Mucosa of rectum (tissue), 2 donors: ENCODE measurements at regions not wholly inside any gene's neighbourhood (a gene's known extent, or its start where the extent isn't known, plus 50 kb on each side); places are given as distances from the start of the nearest gene placed in this dataset.

ENCODE experiments used
- H3K27ac ChIP-seq, 2 donors: one replicate each; pipeline ENCODE4 v1.7.0; 2013; ENCODE audit warnings: inconsistent platforms in 2 of 2, low read depth in 2 of 2, low read length in 2 of 2
- H3K27me3 ChIP-seq, 2 donors: one replicate each; pipeline ENCODE4 v1.7.0; 2013; ENCODE audit warnings: low read length in 2 of 2; ENCODE audit not compliant: control insufficient read depth in 2 of 2, insufficient read depth in 2 of 2
- H3K36me3 ChIP-seq, 2 donors: one replicate each; pipeline ENCODE4 v1.7.0; 2013; ENCODE audit warnings: low read length in 2 of 2; ENCODE audit not compliant: control insufficient read depth in 2 of 2, insufficient read depth in 2 of 2
- H3K4me1 ChIP-seq, 2 donors: one replicate each; pipeline ENCODE4 v1.7.0; 2013; ENCODE audit warnings: low read length in 2 of 2, mild to moderate bottlenecking in 1 of 2; ENCODE audit not compliant: control insufficient read depth in 2 of 2, insufficient read depth in 2 of 2
- H3K4me3 ChIP-seq, 2 donors: one replicate each; pipeline ENCODE4 v1.7.0; 2013; ENCODE audit warnings: low read length in 2 of 2
- H3K9ac ChIP-seq, 2 donors: one replicate each; pipeline ENCODE4 v1.7.0; 2013; ENCODE audit warnings: low read length in 2 of 2, low read depth in 1 of 2, mild to moderate bottlenecking in 1 of 2
- H3K9me3 ChIP-seq, 2 donors: one replicate each; pipeline ENCODE4 v1.7.0; 2013; ENCODE audit warnings: low read length in 2 of 2; ENCODE audit not compliant: control insufficient read depth in 2 of 2
- donor health status: healthy.
- donor health status: Normal muscosa, but diverticular disease.

GRCh38 chr18:22033085-22033484, 136.3 kb upstream of the GATA6 start:
- H3K36me3 ChIP-seq, result no peaks in the 10 kb centered on the region
- H3K4me1 ChIP-seq, result peaks cover 0 to 10% of the 10 kb centered on the region in 2 donors
- H3K4me3 ChIP-seq, result no peak overlapping the region
- H3K9me3 ChIP-seq, result no peaks in the 10 kb centered on the region
- no peak overlapping the region for H3K9ac ChIP-seq
- no peaks in the 10 kb centered on the region for H3K27me3 ChIP-seq
- no peak overlapping the region for H3K27ac ChIP-seq

GRCh38 chr18:22034276-22034675, 135.1 kb upstream of the GATA6 start:
- H3K36me3 ChIP-seq, result no peaks in the 10 kb centered on the region
- H3K27ac ChIP-seq, result no peak overlapping the region
- H3K27me3 ChIP-seq, result no peaks in the 10 kb centered on the region
- H3K4me3 ChIP-seq, result no peak overlapping the region
- no peak overlapping the region for H3K9ac ChIP-seq
- H3K9me3 ChIP-seq, result no peaks in the 10 kb centered on the region
- peaks cover 0 to 10% of the 10 kb centered on the region in 2 donors for H3K4me1 ChIP-seq

- no peaks in the 10 kb centered on the region for H3K27me3 ChIP-seq
- no peaks in the 10 kb centered on the region for H3K36me3 ChIP-seq
- H3K27ac ChIP-seq, result peak overlapping the region; percentile 43 to 62
- peaks cover 3 to 6% of the 10 kb centered on the region in 2 donors for H3K9me3 ChIP-seq
- no peak overlapping the region for H3K4me3 ChIP-seq
- peaks cover 20 to 31% of the 10 kb centered on the region in 2 donors for H3K4me1 ChIP-seq
- H3K9ac ChIP-seq, result no peak overlapping the region
Measured at GRCh38 chr18:22040533-22040932, 128.9 kb upstream of the GATA6 start.

GRCh38 chr18:22043837-22044236, 125.6 kb upstream of the GATA6 start:
- peak overlapping the region in 1 of 2 donors; percentile 50 for H3K4me3 ChIP-seq
- H3K9me3 ChIP-seq, result peaks cover 3 to 6% of the 10 kb centered on the region in 2 donors
- H3K27ac ChIP-seq, result peak overlapping the region; percentile 97 to 98
- no peaks in the 10 kb centered on the region for H3K27me3 ChIP-seq
- peak overlapping the region in 1 of 2 donors; percentile 67 for H3K9ac ChIP-seq
- no peaks in the 10 kb centered on the region for H3K36me3 ChIP-seq
- peaks cover 33 to 48% of the 10 kb centered on the region in 2 donors for H3K4me1 ChIP-seq

GRCh38 chr18:22044474-22045220, 124.7 kb upstream of the GATA6 start:
- Histone ChIP-seq H3K4me1 (peaks cover 33 to 48% of the 10 kb centered on the region in 2 donors), H3K9ac (peak overlapping the region; percentile 61 to 67), H3K27ac (peak overlapping the region; percentile 97 to 98)

GRCh38 chr18:22045221-22045918, 124.0 kb upstream of the GATA6 start:
- Histone ChIP-seq H3K27ac (peak overlapping the region; percentile 97 to 98), H3K4me1 (peaks cover 28 to 43% of the 10 kb centered on the region in 2 donors)

More at GRCh38 chr18:22044474-22045220, 124.7 kb upstream of the GATA6 start:
- Histone ChIP-seq H3K36me3 (no peaks in the 10 kb centered on the region), H3K4me3 (peak overlapping the region; percentile 59 to 72), H3K9me3 (peaks cover 3 to 6% of the 10 kb centered on the region in 2 donors), H3K27me3 (no peaks in the 10 kb centered on the region)

GRCh38 chr18:22046473-22046872, 122.9 kb upstream of the GATA6 start:
- H3K27ac ChIP-seq, result peak overlapping the region; percentile 97 to 98
- H3K27me3 ChIP-seq, result no peaks in the 10 kb centered on the region
- H3K9ac ChIP-seq, result no peak overlapping the region
- H3K9me3 ChIP-seq, result peaks cover 3 to 4% of the 10 kb centered on the region in 2 donors
- H3K4me1 ChIP-seq, result peaks cover 28 to 43% of the 10 kb centered on the region in 2 donors
- no peak overlapping the region for H3K4me3 ChIP-seq
- H3K36me3 ChIP-seq, result no peaks in the 10 kb centered on the region

More at GRCh38 chr18:22045221-22045918, 124.0 kb upstream of the GATA6 start:
- peak overlapping the region; percentile 46 to 72 for H3K4me3 ChIP-seq
- H3K27me3 ChIP-seq, result no peaks in the 10 kb centered on the region
- H3K36me3 ChIP-seq, result no peaks in the 10 kb centered on the region
- H3K9me3 ChIP-seq, result peaks cover 3 to 6% of the 10 kb centered on the region in 2 donors
- peak overlapping the region; percentile 52 to 67 for H3K9ac ChIP-seq

GRCh38 chr18:22047485-22047884, 121.9 kb upstream of the GATA6 start:
- Histone ChIP-seq H3K4me3 (no peak overlapping the region), H3K27me3 (no peaks in the 10 kb centered on the region), H3K9me3 (no peaks in the 10 kb centered on the region), H3K27ac (no peak overlapping the region), H3K4me1 (peaks cover 28 to 38% of the 10 kb centered on the region in 2 donors), H3K36me3 (no peaks in the 10 kb centered on the region), H3K9ac (no peak overlapping the region)

- Histone ChIP-seq H3K36me3 (no peaks in the 10 kb centered on the region), H3K4me1 (peaks cover 28 to 37% of the 10 kb centered on the region in 2 donors), H3K9me3 (no peaks in the 10 kb centered on the region), H3K9ac (no peak overlapping the region), H3K27me3 (no peaks in the 10 kb centered on the region), H3K27ac (no peak overlapping the region), H3K4me3 (no peak overlapping the region)
Measured at GRCh38 chr18:22048221-22048620, 121.2 kb upstream of the GATA6 start.

GRCh38 chr18:22048932-22049615, 120.3 kb upstream of the GATA6 start:
- Histone ChIP-seq H3K4me1 (peaks cover 20 to 28% of the 10 kb centered on the region in 2 donors), H3K36me3 (no peaks in the 10 kb centered on the region), H3K4me3 (no peak overlapping the region), H3K27me3 (no peaks in the 10 kb centered on the region), H3K9ac (no peak overlapping the region), H3K9me3 (no peaks in the 10 kb centered on the region), H3K27ac (no peak overlapping the region)
